ENCODE measurements at regions not wholly inside any gene's neighbourhood (a gene's known extent, or its start where the extent isn't known, plus 50 kb on each side); places are given as distances from the start of the nearest gene placed in this dataset.
A peak's percentile ranks its signal among the peaks of the same experiment; 100 is the strongest.
"Not testable (repeated sequence)": the region's sequence is repeated elsewhere in the genome, so short reads cannot be mapped to it uniquely, and the experiment has no call there.

- no peak for TF ChIP-seq EZH2phosphoT487 (IDR thresholded peaks at IDR 0.05; ENCODE audit: low read depth)
- TF ChIP-seq, protein P1, sequence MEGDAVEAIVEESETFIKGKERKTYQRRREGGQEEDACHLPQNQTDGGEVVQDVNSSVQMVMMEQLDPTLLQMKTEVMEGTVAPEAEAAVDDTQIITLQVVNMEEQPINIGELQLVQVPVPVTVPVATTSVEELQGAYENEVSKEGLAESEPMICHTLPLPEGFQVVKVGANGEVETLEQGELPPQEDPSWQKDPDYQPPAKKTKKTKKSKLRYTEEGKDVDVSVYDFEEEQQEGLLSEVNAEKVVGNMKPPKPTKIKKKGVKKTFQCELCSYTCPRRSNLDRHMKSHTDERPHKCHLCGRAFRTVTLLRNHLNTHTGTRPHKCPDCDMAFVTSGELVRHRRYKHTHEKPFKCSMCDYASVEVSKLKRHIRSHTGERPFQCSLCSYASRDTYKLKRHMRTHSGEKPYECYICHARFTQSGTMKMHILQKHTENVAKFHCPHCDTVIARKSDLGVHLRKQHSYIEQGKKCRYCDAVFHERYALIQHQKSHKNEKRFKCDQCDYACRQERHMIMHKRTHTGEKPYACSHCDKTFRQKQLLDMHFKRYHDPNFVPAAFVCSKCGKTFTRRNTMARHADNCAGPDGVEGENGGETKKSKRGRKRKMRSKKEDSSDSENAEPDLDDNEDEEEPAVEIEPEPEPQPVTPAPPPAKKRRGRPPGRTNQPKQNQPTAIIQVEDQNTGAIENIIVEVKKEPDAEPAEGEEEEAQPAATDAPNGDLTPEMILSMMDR (IDR thresholded peaks at IDR 0.05; ENCODE audit: low read depth, low read length), result no peak
- Histone ChIP-seq H2AFZ (ENCODE audit: low read depth, low read length) (no peak overlapping the region), H3K4me1 (ENCODE audit: low read length) (peaks cover 35% of the 10 kb centered on the region), H3K9ac (ENCODE audit: low read length) (no peak overlapping the region), H3K79me2 (ENCODE audit: low read length) (no peaks in the 10 kb centered on the region), H4K20me1 (ENCODE audit: insufficient read depth, low read length) (no peaks in the 10 kb centered on the region), H3K27me3 (ENCODE audit: low read depth, low read length) (no peaks in the 10 kb centered on the region), H3K4me2 (ENCODE audit: low read length) (no peak overlapping the region), H3K4me3 (ENCODE audit: low read length) (no peak overlapping the region), H3K9me3 (ENCODE audit: insufficient read depth, low read length) (no peaks in the 10 kb centered on the region), H3K36me3 (replicated peaks; ENCODE audit: low read depth, low read length) (no peaks in the 10 kb centered on the region), H3K27ac (ENCODE audit: low read length) (no peak overlapping the region)
Observed at GRCh38 chr4:42309361-42310260, 87.7 kb upstream of the SHISA3 start.

DNA sequence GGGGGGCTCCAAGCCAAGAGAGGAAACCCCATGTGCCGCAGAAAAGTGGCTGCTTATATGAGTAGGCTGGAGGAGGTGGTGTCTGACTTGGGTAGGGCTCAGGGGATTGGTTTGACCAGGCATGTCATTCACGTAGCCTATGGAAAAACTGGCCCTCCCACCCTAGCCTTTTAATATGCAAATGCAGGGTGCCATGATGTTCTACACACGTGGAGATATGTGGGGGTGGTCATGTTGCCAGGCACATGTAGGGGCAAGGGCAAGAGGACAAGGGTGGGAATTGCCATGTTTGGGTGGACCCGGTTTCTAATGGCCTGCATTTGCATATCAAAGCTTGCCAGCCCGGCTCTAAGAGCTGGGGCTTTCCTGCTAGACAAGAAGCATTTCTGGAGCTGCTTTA lies 86.9 kb upstream of the SHISA3 start:
- H3K9ac ChIP-seq (ENCODE audit: low read length), result no peak overlapping the region
- no peak overlapping the region for H2AFZ ChIP-seq (ENCODE audit: low read depth, low read length)
- no peak overlapping the region for H3K4me3 ChIP-seq (ENCODE audit: low read length)
- no peaks in the 10 kb centered on the region for H3K79me2 ChIP-seq (ENCODE audit: low read length)
- H3K4me1 ChIP-seq (ENCODE audit: low read length), result peaks cover 35% of the 10 kb centered on the region
- no peaks in the 10 kb centered on the region for H4K20me1 ChIP-seq (ENCODE audit: insufficient read depth, low read length)
- TF ChIP-seq EZH2phosphoT487 (IDR thresholded peaks at IDR 0.05; ENCODE audit: low read depth), result no peak
- TF ChIP-seq, protein P1 (IDR thresholded peaks at IDR 0.05; ENCODE audit: low read depth, low read length), result no peak
- H3K27ac ChIP-seq (ENCODE audit: low read length), result no peak overlapping the region
- H3K36me3 ChIP-seq (replicated peaks; ENCODE audit: low read depth, low read length), result no peaks in the 10 kb centered on the region
- H3K27me3 ChIP-seq (ENCODE audit: low read depth, low read length), result no peaks in the 10 kb centered on the region
- no peaks in the 10 kb centered on the region for H3K9me3 ChIP-seq (ENCODE audit: insufficient read depth, low read length)
- no peak overlapping the region for H3K4me2 ChIP-seq (ENCODE audit: low read length)

- Histone ChIP-seq H3K4me2 (ENCODE audit: low read length) (no peak overlapping the region), H3K9me3 (ENCODE audit: insufficient read depth, low read length) (no peaks in the 10 kb centered on the region), H3K27ac (ENCODE audit: low read length) (no peak overlapping the region), H4K20me1 (ENCODE audit: insufficient read depth, low read length) (no peaks in the 10 kb centered on the region), H3K27me3 (ENCODE audit: low read depth, low read length) (no peaks in the 10 kb centered on the region), H2AFZ (ENCODE audit: low read depth, low read length) (no peak overlapping the region), H3K36me3 (replicated peaks; ENCODE audit: low read depth, low read length) (no peaks in the 10 kb centered on the region), H3K9ac (ENCODE audit: low read length) (no peak overlapping the region), H3K79me2 (ENCODE audit: low read length) (no peaks in the 10 kb centered on the region), H3K4me3 (ENCODE audit: low read length) (no peak overlapping the region), H3K4me1 (ENCODE audit: low read length) (peaks cover 39% of the 10 kb centered on the region)
- no peak for TF ChIP-seq EZH2phosphoT487 (IDR thresholded peaks at IDR 0.05; ENCODE audit: low read depth)
- TF ChIP-seq, protein P1 (IDR thresholded peaks at IDR 0.05; ENCODE audit: low read depth, low read length), result no peak
Observed at GRCh38 chr4:42310806-42311205, 86.5 kb upstream of the SHISA3 start.

GRCh38 chr4:42311591-42311990 lies 85.7 kb upstream of the SHISA3 start:
- no peaks in the 10 kb centered on the region for H3K9me3 ChIP-seq (ENCODE audit: insufficient read depth, low read length)
- H3K4me1 ChIP-seq (ENCODE audit: low read length), result peaks cover 42% of the 10 kb centered on the region
- H2AFZ ChIP-seq (ENCODE audit: low read depth, low read length), result no peak overlapping the region
- no peaks in the 10 kb centered on the region for H4K20me1 ChIP-seq (ENCODE audit: insufficient read depth, low read length)
- H3K79me2 ChIP-seq (ENCODE audit: low read length), result no peaks in the 10 kb centered on the region
- peak overlapping the region; percentile 43 for H3K4me2 ChIP-seq (ENCODE audit: low read length)
- H3K27ac ChIP-seq (ENCODE audit: low read length), result no peak overlapping the region
- TF ChIP-seq, protein P1 (IDR thresholded peaks at IDR 0.05; ENCODE audit: low read depth, low read length), result no peak
- no peak for TF ChIP-seq EZH2phosphoT487 (IDR thresholded peaks at IDR 0.05; ENCODE audit: low read depth)
- H3K36me3 ChIP-seq (replicated peaks; ENCODE audit: low read depth, low read length), result no peaks in the 10 kb centered on the region
- no peaks in the 10 kb centered on the region for H3K27me3 ChIP-seq (ENCODE audit: low read depth, low read length)
- H3K4me3 ChIP-seq (ENCODE audit: low read length), result no peak overlapping the region
- no peak overlapping the region for H3K9ac ChIP-seq (ENCODE audit: low read length)

- not testable (repeated sequence) for H2AFZ ChIP-seq (ENCODE audit: low read depth, low read length); H3K27me3 ChIP-seq (ENCODE audit: low read depth, low read length); H4K20me1 ChIP-seq (ENCODE audit: insufficient read depth, low read length); H3K79me2 ChIP-seq (ENCODE audit: low read length); H3K9me3 ChIP-seq (ENCODE audit: insufficient read depth, low read length); H3K4me3 ChIP-seq (ENCODE audit: low read length); H3K9ac ChIP-seq (ENCODE audit: low read length); H3K27ac ChIP-seq (ENCODE audit: low read length); H3K36me3 ChIP-seq (replicated peaks; ENCODE audit: low read depth, low read length); H3K4me2 ChIP-seq (ENCODE audit: low read length)
- H3K4me1 ChIP-seq (ENCODE audit: low read length), result peaks cover 43% of the 10 kb centered on the region
Observed at GRCh38 chr4:42313420-42313819, 83.9 kb upstream of the SHISA3 start.
